GM18502 (cell line): ENCODE measurements at regions not wholly inside any gene's neighbourhood (a gene's known extent, or its start where the extent isn't known, plus 50 kb on each side); places are given as distances from the start of the nearest gene placed in this dataset.

Experiments used
- ATAC-seq: cut with Tn5 transposase; IDR thresholded peaks from one replicate; pipeline ENCODE4 v1.9.1; 2021; ENCODE audit warnings: mild to moderate bottlenecking; ENCODE audit not compliant: unreplicated experiment, poor library complexity

DNA sequence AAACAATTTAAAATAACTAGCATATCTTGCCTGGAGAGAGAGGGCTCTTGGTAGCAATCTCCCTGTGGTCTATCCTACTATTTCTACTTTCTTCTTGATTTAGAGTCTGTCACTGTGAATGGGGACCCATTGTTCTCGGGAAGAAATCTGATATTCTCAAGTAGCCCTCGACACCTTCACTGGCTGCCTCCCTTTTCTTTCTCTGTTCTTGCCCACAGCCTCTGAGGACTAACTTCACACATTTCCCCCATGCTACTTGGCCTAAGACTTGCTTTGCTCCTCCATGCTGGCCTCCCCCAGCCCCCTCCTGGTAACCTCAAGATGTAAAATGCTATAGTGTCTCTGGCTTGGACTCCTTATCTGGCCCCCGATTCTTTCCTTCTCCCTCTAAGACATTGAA lies 58.8 kb upstream of the NT5C1B start:
- no peak for ATAC-seq

DNA sequence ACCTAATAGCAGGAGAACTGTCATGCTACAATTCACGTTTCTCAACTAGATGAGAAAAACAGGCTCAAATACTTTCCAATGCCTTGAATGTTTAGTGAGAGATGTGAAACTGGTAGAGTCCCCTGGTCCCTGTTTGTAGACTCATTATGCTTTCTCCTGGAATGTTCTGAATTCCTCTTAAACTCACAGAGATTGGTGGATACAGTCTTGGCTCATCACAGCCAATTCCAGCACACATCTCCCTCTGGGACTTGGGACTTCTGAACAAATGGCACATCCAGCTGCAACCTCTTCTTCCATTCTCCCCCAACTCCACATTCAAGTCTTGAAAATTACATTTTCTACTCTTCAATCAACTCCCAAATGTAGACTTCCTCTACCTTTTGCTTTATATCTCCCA lies 58.4 kb upstream of the NT5C1B start:
- no peak for ATAC-seq

DNA sequence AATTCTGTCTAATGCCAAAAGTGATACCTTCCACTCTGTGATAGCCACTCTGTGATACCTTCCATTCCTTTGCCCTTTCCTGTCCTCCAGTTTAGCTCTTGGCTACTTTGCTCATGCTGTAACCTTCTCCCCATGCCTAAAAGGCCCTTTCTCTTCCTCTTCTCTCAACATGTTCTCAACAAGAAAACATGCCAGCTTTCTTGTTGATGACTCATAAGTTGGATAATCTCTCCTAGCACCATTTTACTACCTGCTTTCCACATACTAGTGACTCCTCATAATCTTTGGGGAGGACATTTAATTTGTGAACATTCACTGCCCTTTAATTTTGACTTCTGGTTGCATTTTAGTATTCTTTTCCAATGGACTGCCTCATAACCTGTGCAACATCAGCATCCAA lies 55.9 kb upstream of the NT5C1B start:
- no peak for ATAC-seq

DNA sequence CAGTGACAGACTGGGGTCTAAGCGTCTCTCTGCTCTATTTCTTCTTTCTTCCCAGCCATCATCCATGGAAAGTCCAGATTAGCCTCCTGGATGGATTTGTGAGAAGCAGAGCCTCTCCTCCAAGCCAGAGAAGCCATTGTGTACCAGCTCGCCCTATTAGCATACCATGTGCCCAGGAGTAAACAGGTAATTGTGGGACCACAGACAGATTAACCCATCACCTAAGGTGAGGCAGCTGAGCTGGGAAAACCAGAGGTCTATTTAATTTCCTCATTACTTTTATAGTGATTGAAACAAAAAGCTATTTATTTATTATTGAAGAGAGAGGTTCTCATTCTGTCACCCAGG lies 54.7 kb upstream of the NT5C1B start:
- no peak for ATAC-seq

DNA sequence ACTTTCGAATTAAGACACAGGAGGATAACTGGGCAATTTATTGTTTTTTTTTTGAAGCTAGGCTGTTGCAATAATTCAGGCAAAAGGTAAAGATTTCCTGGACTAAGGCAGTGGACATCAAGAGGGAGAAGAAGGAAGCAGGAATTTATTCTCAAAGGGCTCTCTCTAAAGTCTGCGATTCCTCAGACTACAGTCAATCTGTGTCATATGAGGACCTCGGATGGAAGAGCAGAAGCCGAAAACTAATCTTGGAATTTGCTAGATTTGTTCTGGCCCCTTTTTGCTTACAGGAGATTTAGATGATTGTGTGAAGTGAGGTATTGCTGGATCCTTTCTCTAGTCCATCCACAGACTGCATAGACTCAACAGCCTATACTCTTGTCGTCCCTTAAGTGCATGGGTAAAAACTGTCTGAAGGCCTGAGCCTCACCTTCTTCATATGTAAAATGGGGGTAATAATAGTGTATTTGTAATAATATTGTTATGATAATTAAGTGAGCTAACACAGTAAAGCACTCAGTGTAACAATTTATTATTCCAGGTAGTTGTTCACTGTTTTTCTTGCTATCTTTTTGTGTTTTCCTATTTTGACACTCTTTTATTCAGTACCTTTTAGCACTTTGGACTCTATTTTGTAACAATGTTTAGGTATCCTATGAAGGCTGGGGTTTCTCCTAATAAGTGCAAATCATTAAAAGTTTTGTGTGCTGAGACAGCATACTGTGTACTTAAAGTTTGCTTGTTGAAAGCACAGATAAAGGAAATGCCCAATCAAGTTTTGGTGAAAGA lies 54.2 kb upstream of the NT5C1B start:
- ATAC-seq, result no peak

DNA sequence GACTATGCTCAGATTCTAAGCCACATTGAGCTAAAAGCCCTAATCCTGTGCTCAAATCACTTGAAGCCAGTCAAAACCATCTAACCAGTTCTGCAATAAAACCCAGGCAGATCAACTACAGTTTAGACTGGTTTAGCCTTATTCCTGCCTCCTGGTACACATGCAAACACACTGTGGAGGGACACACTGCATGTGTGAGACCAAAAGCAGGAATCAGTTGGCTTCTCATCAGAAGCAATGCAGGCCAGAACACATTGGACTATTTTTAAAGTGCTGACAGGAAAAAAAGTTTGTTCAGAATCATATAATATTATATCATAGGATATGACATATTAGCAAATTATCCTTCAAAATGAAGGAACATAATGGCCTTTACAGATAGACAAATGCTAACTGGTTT lies 52.5 kb upstream of the NT5C1B start:
- no peak for ATAC-seq

DNA sequence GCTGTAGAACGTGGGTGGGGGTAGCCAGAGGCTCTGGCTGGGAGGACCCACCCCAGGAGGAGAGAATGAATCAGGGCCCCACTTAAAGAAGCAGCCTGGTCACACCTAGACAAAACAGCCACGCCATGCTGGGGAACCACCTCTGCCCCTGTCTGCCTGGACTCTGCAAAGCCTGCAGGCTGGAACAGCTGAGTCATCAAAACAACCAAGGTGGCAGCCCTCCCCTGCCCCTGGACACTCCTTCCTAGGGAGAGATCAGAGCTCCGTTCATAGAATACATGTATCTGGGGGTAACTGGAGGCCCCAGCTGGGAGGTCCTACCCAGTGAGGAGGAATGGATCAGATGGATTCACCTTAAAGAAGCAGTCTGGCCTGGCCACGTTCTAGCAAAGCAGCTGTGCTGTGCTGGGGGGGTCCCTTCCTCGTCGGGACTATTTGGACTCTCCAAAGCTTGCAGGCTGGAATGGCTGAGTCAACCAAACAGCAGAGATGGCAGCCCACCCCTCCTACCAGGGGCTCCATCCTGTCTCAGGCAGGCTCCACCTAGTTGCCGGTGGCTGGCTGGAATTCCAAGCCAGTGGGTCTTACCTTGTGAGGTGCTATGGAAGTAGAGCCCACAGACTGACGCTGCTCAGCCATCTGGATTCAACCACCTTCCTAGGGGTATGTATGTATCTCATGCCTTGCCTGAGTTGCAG lies 50.5 kb upstream of the NT5C1B start:
- ATAC-seq, result no peak
